Activated effector memory CD4-positive, alpha-beta T cell treated with Interleukin-2 at 50 U/mL for 16 hours (primary cell): ENCODE measurements at regions not wholly inside any gene's neighbourhood (a gene's known extent, or its start where the extent isn't known, plus 50 kb on each side); places are given as distances from the start of the nearest gene placed in this dataset.

ENCODE experiments used
- DNase-seq: peaks from one replicate; pipeline ENCODE4 v3.0.0-alpha.2; 2020

DNA sequence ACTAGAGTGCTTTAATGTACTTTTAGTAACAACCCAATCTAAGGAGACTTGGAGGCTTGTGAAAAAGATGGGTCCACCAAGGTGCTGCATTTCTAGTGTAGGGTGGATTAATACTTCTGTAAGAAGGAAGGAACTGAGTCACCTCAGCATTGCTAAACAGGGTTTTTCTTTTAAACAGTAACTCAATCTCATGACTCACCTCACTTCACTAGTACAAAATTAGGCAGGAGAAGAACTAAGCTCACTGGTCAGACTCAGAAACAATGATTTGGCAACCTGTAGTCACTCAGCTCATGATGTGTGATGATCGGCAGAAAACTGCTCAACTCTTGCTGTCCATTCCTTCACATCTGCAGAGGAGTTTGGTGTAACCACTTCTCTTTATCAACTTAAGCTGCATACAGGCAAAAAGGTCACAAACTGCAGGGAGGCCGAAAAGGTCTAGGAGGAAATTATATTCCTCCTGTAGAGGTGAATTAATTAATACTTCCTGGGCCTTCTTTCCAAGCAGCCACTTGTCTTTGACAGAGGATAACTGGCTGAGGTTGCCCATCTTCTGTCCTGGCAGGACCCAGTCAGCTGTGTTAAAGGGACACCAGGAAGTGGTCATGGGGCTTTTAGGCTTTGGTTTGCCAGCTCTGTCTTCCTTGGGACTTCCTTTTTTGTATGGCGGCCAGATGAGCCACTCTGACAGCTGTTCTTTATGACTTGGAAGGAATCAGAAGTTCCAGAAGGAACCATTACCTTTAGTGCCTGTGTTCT, 466.9 kb downstream of the FUT8 start:
- DNase-seq: no peak

- DNase-seq: no peak
Observed at GRCh38 chr14:65880507-65880906, 468.0 kb downstream of the FUT8 start.

DNA sequence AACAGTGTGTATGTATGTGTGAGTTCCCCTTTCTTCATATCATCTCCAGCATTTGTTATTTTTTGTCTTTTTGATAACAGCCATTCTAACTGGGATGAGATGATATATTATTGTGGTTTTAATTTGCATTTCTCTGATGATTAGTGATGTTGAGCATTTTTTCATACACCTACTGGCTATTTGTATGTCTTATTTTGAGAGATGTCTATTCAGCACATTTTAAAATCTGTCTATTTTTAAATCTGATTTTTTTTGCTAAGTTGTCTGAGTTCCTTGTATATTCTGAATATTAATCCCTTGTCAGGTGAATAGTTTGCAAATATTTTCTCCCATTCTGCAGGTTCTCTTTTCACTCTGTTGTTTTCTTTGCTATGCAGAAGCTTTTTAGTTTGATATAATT, 469.1 kb downstream of the FUT8 start:
- DNase-seq: no peak

DNA sequence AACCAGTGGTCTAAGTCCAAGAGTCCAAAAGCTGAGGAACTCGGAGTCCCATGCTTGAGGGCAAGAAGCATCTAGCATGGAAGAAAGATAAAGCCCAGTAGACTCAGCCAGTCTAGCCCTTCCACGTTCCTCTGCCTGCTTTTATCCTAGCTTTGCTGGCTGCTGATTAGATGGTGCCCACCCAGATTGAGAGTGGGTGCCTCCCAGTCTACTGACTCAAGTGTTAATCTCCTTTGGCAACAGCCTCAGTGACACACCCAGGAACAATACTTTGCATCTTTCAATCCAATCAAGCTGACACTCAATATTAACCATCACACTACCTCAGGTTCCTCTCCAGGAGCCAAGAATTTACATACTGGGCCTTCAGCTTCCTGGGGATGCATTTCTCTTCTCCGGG, 476.1 kb downstream of the FUT8 start:
- no peak for DNase-seq

DNA sequence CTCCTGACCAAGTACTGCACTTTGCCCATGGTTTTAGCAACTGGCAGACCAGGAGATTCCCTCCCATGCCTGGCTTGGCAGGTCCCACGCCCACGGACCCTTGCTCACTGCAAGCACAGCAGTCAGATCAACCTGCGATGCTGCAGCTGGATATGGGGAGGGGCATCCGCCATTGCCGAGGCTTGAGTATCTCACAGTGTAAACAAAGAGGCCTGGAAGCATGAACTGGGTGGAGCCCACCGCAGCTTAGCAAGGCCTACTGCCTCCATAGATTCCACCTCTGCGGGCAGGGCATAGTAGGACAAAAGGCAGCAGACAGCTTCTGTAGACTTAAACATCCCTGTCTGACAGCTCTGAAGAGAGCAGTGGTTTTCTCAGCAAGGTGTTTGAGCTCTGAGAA, 479.8 kb downstream of the FUT8 start:
- DNase-seq: no peak

DNA sequence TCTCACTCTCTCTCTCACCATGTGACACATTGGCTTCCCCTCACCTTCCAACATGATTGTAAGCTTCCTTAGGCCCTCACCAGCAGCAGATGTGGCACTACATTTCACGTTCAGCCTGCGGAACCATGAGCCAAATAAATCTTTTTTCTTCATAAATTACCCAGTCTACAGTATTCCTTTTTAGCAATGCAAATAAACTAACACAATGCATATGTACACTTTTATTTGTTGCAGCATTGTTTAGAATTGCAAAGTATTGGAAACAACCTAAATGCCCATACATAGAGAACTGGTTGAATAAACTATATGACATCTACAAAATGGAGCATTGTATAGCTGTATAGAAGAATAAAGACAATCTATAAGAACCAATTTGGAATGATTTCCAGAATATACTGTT, 487.6 kb downstream of the FUT8 start:
- DNase-seq: no peak

GRCh38 chr14:65901595-65901994, 489.1 kb downstream of the FUT8 start:
- DNase-seq: no peak

DNA sequence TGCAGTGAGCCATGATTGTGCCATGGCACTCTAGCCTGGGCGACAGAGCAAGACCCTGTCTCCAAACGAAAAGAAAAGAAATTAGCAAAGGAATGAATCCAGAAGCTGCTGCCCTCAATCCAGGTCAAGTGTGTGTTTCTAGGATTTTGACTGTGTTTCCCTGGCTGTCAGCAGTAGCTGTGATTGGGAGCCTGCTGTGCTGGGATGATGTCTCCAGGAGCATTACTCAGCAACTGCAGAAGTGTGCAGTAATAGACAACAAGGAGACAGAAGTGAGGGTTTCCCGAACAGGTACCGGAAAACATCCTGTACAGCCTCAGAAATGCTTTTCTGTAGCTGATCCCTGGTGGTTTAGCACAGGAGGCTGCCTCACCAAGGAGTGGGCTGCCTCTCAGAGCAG, 492.5 kb downstream of the FUT8 start:
- DNase-seq: no peak

GRCh38 chr14:65906344-65906743, 493.8 kb downstream of the FUT8 start:
- DNase-seq: no peak

DNA sequence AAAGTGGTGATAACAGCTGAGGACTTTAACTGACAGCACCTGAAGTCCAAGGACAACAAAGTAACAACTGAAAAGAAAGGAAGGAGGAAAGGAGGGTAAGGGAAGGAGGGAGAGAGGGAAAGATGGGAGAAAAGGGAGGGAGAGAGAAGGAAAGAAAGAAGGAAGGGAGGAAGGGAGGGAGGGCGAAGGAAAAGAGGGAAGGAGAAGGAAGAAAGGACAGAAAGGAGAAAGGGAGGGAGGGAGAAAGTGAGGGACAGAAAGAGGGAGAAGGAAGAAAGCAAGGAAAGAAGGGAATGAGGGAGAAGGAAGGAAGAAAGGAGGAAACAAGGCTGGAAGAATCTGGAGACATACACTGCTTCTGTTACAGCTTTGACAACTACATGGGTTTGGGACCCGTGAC, 494.4 kb downstream of the FUT8 start:
- no peak for DNase-seq

DNA sequence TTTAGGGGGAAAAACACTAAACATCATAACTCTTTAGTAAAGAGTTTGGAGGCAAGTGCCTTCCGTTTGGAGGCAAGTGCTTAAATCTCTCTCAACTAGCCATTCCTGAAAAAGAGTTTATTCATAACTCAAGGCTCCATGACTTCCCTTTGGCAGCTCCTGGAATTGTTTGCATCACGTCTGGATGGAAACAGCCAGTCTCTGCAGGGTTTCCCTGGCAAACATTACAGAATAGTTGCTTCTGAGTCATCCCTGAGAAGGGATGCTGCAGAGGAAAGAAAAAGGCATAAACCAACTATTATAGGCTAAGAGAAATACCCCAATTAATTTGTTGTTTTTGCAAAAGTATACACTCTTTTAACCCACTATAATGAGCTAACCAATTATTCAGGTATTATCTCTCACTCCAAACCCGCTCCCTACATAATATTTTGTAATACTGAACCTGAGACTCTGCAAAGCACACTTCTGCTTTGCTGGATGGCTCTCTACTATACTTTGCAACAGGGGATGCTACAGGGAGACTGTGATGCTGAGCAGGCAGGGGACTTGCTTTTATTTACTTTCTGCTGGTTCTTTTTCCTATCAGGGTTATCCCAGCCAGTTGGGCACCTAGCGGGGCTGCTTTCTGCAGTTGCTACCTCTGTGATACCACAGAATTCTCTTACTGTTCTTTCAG, 497.7 kb downstream of the FUT8 start:
- no peak for DNase-seq

GRCh38 chr14:65915125-65915524, 502.6 kb downstream of the FUT8 start:
- no peak for DNase-seq

DNA sequence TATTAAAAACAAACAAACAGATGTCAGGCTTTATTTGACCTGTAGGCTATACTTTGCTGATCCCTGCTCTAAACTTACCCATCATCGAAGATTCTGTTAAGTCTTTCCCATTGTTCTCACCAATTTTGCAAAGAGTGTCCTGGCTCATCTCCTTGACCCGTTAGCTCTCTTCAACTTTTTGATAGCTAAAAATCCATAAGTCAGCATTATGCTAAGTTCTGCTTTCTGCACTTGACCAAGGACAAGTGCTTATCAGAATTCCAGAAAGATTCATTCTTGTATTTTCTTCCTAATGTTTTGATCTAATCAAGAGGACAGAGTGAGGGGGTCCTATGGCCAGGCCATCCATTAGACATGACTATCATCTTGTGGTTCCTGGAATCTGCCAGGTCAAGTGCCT, 503.5 kb downstream of the FUT8 start:
- DNase-seq: no peak

DNA sequence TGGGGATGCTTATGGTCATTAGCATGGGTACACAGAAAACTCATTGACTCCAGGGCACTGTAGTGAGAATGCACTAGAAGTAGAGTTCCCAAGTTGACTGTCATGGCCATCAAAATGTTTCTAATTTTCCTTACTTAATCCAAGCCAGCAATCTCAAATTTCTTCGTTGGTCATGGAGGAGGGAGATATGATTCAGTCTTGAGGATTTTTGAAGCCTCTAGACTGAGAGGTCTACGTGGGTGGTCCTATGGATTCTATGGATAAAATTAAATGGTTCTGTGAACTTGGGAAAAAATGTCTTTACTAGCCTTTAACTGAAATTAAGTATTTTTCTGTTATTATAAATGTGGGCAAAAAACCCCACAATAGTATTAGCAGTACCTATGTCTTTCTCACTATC, 508.5 kb downstream of the FUT8 start:
- no peak for DNase-seq

DNA sequence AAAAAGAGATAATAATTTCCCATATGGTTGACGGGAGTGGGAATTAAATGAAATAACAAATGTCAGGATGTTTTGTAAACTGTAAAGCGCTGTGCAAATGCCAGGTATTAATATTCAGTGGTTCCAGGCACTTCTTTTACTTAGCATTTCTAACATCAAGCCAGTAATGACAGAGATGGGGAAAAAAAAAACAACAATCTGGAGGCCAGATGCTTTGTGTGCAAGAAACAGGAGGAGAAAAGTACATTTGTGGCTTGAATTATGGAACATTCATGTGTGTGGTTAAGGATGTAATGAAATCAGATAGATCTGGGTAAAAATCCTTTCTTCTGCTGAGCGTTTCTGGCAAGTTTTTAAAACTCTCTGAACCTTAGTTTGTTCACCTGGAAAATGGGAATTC, 509.6 kb downstream of the FUT8 start:
- DNase-seq: no peak

- DNase-seq: no peak
Observed at GRCh38 chr14:65926504-65926903, 514.0 kb downstream of the FUT8 start.

- no peak for DNase-seq
Observed at GRCh38 chr14:65926935-65927700, 514.6 kb downstream of the FUT8 start.

- peak; percentile 78 for DNase-seq
Observed at GRCh38 chr14:65927931-65928356, 515.4 kb downstream of the FUT8 start.

DNA sequence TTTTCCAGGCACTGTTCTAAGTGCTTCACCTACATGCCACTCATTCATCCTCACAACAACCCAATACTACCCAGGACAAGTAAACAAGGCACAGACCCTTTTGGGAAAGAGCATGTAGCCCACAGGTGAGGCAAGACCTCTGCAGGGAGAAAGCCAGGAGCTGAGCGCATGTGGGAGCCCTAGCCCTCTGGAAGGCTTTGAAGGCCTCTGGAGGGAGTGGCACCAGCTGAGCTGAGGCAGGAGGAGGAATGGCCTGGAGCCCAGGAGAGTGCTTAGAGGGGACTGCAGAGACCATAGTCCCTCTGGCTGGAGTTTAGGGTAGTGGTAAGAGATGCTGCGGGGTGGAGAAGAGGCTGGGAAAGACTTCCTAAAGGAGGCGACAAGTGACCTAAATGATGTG, 516.5 kb downstream of the FUT8 start:
- DNase-seq: no peak

DNA sequence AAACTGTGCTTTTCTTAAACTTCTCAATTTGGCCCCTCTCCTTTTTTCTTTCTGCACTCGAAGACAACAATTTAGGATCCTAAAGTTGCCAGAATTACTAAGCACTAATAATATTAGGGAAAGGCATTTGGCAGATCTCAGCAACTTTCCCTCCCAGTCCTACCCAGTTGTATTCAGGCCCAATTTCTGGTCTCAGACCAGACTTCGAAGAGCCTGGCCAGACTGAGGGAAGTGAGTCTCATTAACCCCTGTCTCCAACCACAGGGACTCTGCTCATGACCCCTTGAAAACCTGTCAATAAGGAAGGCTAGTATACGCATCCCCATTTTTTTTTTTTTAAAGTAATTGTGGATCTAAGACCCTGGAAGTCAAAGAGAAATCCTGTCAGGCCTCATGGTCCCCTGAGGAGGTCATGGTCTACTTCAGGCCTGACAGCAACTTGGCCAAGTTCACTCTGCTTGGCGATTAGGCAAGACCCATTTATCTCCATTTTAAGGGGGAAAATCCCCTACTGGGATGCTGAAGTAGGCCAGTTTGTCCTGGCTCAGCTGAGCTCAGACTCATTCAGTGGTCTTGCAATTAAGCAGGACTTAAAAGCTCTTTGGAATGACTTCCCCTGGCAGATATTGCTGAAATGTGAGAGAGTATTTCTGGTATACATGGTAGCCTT, 521.0 kb downstream of the FUT8 start:
- DNase-seq: no peak

DNA sequence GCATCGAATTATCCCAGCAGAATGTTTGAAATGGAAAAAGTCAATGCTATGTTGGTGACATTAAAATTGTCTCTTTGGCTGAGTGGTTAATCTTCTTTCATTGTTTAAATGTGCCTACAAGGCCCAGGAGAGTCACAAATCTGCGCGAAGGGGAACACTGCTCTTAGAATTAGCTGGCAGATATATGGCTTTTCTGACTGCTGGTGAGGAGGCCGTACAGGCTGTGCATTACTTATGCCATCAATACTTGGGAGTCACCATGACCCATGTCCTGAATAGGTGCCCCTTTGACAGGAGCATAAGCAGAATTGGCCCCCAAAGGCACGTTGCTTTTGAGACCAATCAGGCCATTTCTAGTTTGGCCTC, 521.5 kb downstream of the FUT8 start:
- DNase-seq: no peak

GRCh38 chr14:65936342-65936975, 523.9 kb downstream of the FUT8 start:
- no peak for DNase-seq
